GM12878 (cell line): ENCODE measurements at regions not wholly inside any gene's neighbourhood (a gene's known extent, or its start where the extent isn't known, plus 50 kb on each side); places are given as distances from the start of the nearest gene placed in this dataset.

Source experiments
- CEBPB ChIP-seq, 2 experiments: fragments of 150-350 bp in 1 of 2; IDR thresholded peaks; 2 replicates each; pipeline ENCODE4 v1.6.1; 2012 to 2014; ENCODE audit warnings: low read depth in 2 of 2, low read length in 2 of 2, borderline replicate concordance in 1 of 2, inconsistent platforms in 1 of 2
- EZH2 ChIP-seq: IDR thresholded peaks from 2 replicates; pipeline ENCODE4 v1.6.1; 2012; ENCODE audit warnings: low read depth, mild to moderate bottlenecking, control low read depth, inconsistent platforms, low read length, borderline replicate concordance; ENCODE audit not compliant: control insufficient read depth
- HDAC6 ChIP-seq: fragments of 200-600 bp; sonication (generic); IDR thresholded peaks from one replicate; pipeline ENCODE4 v1.8.0; 2017; ENCODE audit warnings: antibody characterized with exemption; ENCODE audit not compliant: unreplicated experiment
- NFYB ChIP-seq: IDR thresholded peaks from 2 replicates; pipeline ENCODE4 v1.6.1; 2011; ENCODE audit warnings: low read depth, mild to moderate bottlenecking, low read length, improper control_type of control experiment, moderate library complexity; ENCODE audit not compliant: insufficient read depth
- PAX8 ChIP-seq: fragments of 450-650 bp; IDR thresholded peaks from 2 replicates; pipeline ENCODE4 v1.6.1; 2017; ENCODE audit warnings: mild to moderate bottlenecking, moderate library complexity
- RCOR1 ChIP-seq: conservative IDR thresholded peaks from 2 replicates; pipeline ENCODE4 v1.6.1; 2012; ENCODE audit warnings: low read depth, low read length, improper control_type of control experiment
- SREBF2 ChIP-seq: IDR thresholded peaks from 2 replicates; pipeline ENCODE4 v1.6.1; 2012; ENCODE audit warnings: mild to moderate bottlenecking, low read length
- YY1 ChIP-seq: IDR thresholded peaks from 2 replicates; pipeline ENCODE4 v1.6.1; 2011; ENCODE audit warnings: low read depth, mild to moderate bottlenecking, low read length
- TF ChIP-seq, protein P1 (sequence below), 3 experiments: IDR thresholded peaks in 2 of 3; conservative IDR thresholded peaks in 1 of 3; 2 replicates each; pipeline ENCODE4 v1.5.1; 2011; ENCODE audit warnings: low read depth in 3 of 3, low read length in 3 of 3, mild to moderate bottlenecking in 3 of 3, control low read depth in 2 of 3, moderate library complexity in 2 of 3, inconsistent platforms in 1 of 3, mixed read lengths in 1 of 3; ENCODE audit not compliant: control insufficient read depth in 2 of 3, insufficient read depth in 1 of 3; ENCODE audit errors: extremely low read depth in 1 of 3
- TF ChIP-seq, protein P2 (sequence below): IDR thresholded peaks from 2 replicates; pipeline ENCODE4 v1.6.1; 2011; ENCODE audit warnings: low read depth, mild to moderate bottlenecking, low read length, moderate library complexity, borderline replicate concordance; ENCODE audit errors: extremely low read depth

DNA sequence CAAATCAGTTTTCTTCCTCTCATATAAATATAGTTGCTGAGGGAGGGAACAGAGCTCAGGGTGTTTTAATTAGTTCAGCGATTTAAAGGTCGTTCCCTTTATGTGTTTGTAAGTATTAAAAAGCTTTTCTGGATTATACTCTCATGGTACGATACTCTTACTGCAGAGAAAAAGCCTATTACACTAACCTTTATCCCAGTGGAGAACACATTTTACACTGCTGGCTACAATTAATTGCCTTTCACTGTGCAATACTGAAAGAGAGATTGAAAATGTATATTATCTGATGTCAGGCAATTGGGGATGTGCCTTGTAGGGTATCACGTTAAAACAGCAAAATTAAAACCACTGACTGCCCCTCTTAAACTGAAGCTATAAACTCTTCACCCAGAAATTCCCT, 526.9 kb upstream of the SGCG start:
- TF ChIP-seq RCOR1 (no peak), NFYB (no peak), CEBPB (IDR thresholded peaks at IDR 0.05; ENCODE audit: borderline replicate concordance in 1 of 2, low read depth in 2 of 2, low read length in 2 of 2) (no peak), SREBF2 (no peak), EZH2 (no peak), PAX8 (no peak), YY1 (no peak), HDAC6 (no peak)
- TF ChIP-seq, protein P1, sequence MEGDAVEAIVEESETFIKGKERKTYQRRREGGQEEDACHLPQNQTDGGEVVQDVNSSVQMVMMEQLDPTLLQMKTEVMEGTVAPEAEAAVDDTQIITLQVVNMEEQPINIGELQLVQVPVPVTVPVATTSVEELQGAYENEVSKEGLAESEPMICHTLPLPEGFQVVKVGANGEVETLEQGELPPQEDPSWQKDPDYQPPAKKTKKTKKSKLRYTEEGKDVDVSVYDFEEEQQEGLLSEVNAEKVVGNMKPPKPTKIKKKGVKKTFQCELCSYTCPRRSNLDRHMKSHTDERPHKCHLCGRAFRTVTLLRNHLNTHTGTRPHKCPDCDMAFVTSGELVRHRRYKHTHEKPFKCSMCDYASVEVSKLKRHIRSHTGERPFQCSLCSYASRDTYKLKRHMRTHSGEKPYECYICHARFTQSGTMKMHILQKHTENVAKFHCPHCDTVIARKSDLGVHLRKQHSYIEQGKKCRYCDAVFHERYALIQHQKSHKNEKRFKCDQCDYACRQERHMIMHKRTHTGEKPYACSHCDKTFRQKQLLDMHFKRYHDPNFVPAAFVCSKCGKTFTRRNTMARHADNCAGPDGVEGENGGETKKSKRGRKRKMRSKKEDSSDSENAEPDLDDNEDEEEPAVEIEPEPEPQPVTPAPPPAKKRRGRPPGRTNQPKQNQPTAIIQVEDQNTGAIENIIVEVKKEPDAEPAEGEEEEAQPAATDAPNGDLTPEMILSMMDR (IDR thresholded peaks at IDR 0.05 in 2 of 3, conservative IDR thresholded peaks at IDR 0.05 in 1 of 3; ENCODE audit: control insufficient read depth in 2 of 3, extremely low read depth in 1 of 3, insufficient read depth in 1 of 3, low read depth in 3 of 3, low read length in 3 of 3) = no peak
- TF ChIP-seq, protein P2, sequence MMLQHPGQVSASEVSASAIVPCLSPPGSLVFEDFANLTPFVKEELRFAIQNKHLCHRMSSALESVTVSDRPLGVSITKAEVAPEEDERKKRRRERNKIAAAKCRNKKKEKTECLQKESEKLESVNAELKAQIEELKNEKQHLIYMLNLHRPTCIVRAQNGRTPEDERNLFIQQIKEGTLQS = no peak
